ENCODE measurements at regions not wholly inside any gene's neighbourhood (a gene's known extent, or its start where the extent isn't known, plus 50 kb on each side); places are given as distances from the start of the nearest gene placed in this dataset.
A peak's percentile ranks its signal among the peaks of the same experiment; 100 is the strongest.

- Histone ChIP-seq H3K36me3 (no peaks in the 10 kb centered on the region), H3K27me3 (replicated peaks in 1 of 7) (no peaks in the 10 kb centered on the region), H3K4me3 (no peak overlapping the region), H3K9me3 (no peaks in the 10 kb centered on the region), H3K27ac (peak overlapping the region in 5 of 8 donors; percentile 44 to 77 (median 67)), H3K4me1 (peaks cover 0 to 22% (median 4%) of the 10 kb centered on the region in 6 donors)
- TF ChIP-seq POLR2A (IDR thresholded peaks at IDR 0.05) (no peak), POLR2AphosphoS5 (IDR thresholded peaks at IDR 0.05) (no peak), CTCF (IDR thresholded peaks at IDR 0.05 in 8 of 11, conservative IDR thresholded peaks at IDR 0.05 in 3 of 11) (no peak)
- DNase-seq = no peak
- intact Hi-C loops (cut with DNase I; ENCODE audit: low total_unique reads) = no loop called here
- 56 to 77% (median 72%) methylated on average over 3 of the region's 3 CpGs for WGBS, 5 donors
Measured at GRCh38 chr4:11098461-11098860, 330.2 kb downstream of the HS3ST1 start.

GRCh38 chr4:11097725-11098124, 331.0 kb downstream of the HS3ST1 start:
- DNase-seq = no peak
- 80 to 92% (median 88%) methylated on average over 2 of the region's 2 CpGs for WGBS, 5 donors
- no peak overlapping the region for H3K4me3 ChIP-seq

GRCh38 chr4:11081006-11081405, 347.7 kb downstream of the HS3ST1 start:
- intact Hi-C loops (cut with DNase I; ENCODE audit: low total_unique reads) = no loop called here
- H3K4me3 ChIP-seq = no peak overlapping the region
- H3K27me3 ChIP-seq (replicated peaks in 1 of 7) = no peaks in the 10 kb centered on the region
- no peak overlapping the region for H3K27ac ChIP-seq
- TF ChIP-seq POLR2AphosphoS5 (IDR thresholded peaks at IDR 0.05) (no peak), POLR2A (IDR thresholded peaks at IDR 0.05) (no peak), CTCF (IDR thresholded peaks at IDR 0.05 in 8 of 11, conservative IDR thresholded peaks at IDR 0.05 in 3 of 11) (no peak)
- no peaks in the 10 kb centered on the region for H3K36me3 ChIP-seq
- no peak for DNase-seq
- H3K9me3 ChIP-seq = peaks cover 0 to 11% (median 0%) of the 10 kb centered on the region in 8 donors
- peaks cover 0 to 3% (median 0%) of the 10 kb centered on the region in 6 donors for H3K4me1 ChIP-seq

More at GRCh38 chr4:11097725-11098124, 331.0 kb downstream of the HS3ST1 start:
- H3K4me1 ChIP-seq = peaks cover 0 to 22% (median 4%) of the 10 kb centered on the region in 6 donors
- no peaks in the 10 kb centered on the region for H3K9me3 ChIP-seq
- no peaks in the 10 kb centered on the region for H3K27me3 ChIP-seq (replicated peaks in 1 of 7)
- no peak for TF ChIP-seq POLR2AphosphoS5 (IDR thresholded peaks at IDR 0.05)
- intact Hi-C loops (cut with DNase I; ENCODE audit: low total_unique reads) = no loop called here
- H3K36me3 ChIP-seq = no peaks in the 10 kb centered on the region
- peak overlapping the region in 4 of 8 donors; percentile 24 to 77 (median 68) for H3K27ac ChIP-seq

DNA sequence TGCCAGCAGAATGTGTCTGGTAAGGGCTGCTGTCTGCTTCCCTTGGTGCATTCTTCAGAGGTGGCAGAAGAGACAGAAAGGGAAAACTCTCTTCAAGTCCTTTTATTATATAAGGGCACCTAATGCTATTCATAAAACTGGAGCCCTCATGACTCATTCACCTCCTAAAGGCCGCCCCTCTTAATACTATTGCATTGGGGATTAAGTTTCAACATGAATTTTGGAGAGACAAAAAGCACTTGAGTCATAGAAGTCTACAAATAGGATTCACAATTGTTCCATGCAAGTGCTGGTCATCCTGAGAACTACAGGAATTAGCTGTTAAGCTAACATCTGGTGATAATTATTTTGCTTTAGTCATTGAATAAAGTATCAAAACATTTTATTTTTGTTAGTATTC, 349.5 kb downstream of the HS3ST1 start:
- H3K9me3 ChIP-seq = peaks cover 0 to 11% (median 0%) of the 10 kb centered on the region in 8 donors
- no peak overlapping the region for H3K4me3 ChIP-seq
- intact Hi-C loops (cut with DNase I; ENCODE audit: low total_unique reads) = no loop called here
- H3K27ac ChIP-seq = no peak overlapping the region
- 72 to 95% (median 83%) methylated on average over 1 of the region's 1 CpG for WGBS, 5 donors
- no peak for TF ChIP-seq CTCF (IDR thresholded peaks at IDR 0.05 in 8 of 11, conservative IDR thresholded peaks at IDR 0.05 in 3 of 11)
- no peak for TF ChIP-seq POLR2A (IDR thresholded peaks at IDR 0.05)
- TF ChIP-seq POLR2AphosphoS5 (IDR thresholded peaks at IDR 0.05) = no peak
- H3K27me3 ChIP-seq (replicated peaks in 1 of 7) = no peaks in the 10 kb centered on the region
- H3K4me1 ChIP-seq = no peaks in the 10 kb centered on the region
- no peaks in the 10 kb centered on the region for H3K36me3 ChIP-seq
- DNase-seq = no peak
